PC-9 (cell line): ENCODE measurements at regions not wholly inside any gene's neighbourhood (a gene's known extent, or its start where the extent isn't known, plus 50 kb on each side); places are given as distances from the start of the nearest gene placed in this dataset.

Experiments used
- BruUV-seq: library from RNA; stranded (reverse); fragments of 400-500 nt; replicated peaks from 2 replicates; lab custom pipeline; 2021; lab: Mats Ljungman, UMichigan
- CTCF ChIA-PET: fragments of 300-600 bp; sonication (Branson Sonifier 250); formaldehyde crosslinking; loops from one replicate; lab custom pipeline; 2022; ENCODE audit warnings: antibody characterized with exemption; lab: Charles Lee
- POLR2A ChIA-PET: fragments of 300-600 bp; sonication (Branson Sonifier 250); formaldehyde crosslinking; loops from one replicate; lab custom pipeline; 2022; ENCODE audit warnings: antibody characterized with exemption; ENCODE audit not compliant: unreplicated experiment; lab: Charles Lee
- DNase-seq, 2 experiments: peaks; one replicate each; pipeline versions ENCODE4 v3.0.0 to v3.0.0-alpha.2; 2015 to 2022; ENCODE audit warnings: mixed read lengths in 1 of 2
- H2AFZ ChIP-seq: fragments of 200-600 bp; sonication (generic); 2 replicates; pipeline ENCODE4 v1.8.1; 2017; ENCODE audit warnings: antibody characterized with exemption
- H3F3A ChIP-seq: fragments of 200-600 bp; sonication (generic); 2 replicates; pipeline ENCODE4 v1.8.1; 2017; ENCODE audit warnings: antibody characterized with exemption, mild to moderate bottlenecking, low read depth; ENCODE audit not compliant: insufficient read depth
- H3K27ac ChIP-seq: fragments of 200-600 bp; sonication (generic); 2 replicates; pipeline ENCODE4 v1.6.1; 2016; ENCODE audit warnings: mixed run types
- H3K27me3 ChIP-seq: fragments of 200-600 bp; sonication (generic); 2 replicates; pipeline ENCODE4 v1.6.1; 2016; ENCODE audit warnings: low read depth, mixed run types; ENCODE audit not compliant: insufficient read depth
- H3K36me3 ChIP-seq: fragments of 200-600 bp; sonication (generic); 2 replicates; pipeline ENCODE4 v1.6.1; 2016; ENCODE audit warnings: low read depth, mixed run types
- H3K4me1 ChIP-seq: fragments of 200-600 bp; sonication (generic); replicated peaks from 2 replicates; pipeline ENCODE4 v1.6.1; 2016; ENCODE audit warnings: mixed run types; ENCODE audit not compliant: insufficient read depth
- H3K4me2 ChIP-seq: fragments of 200-600 bp; sonication (generic); 2 replicates; pipeline ENCODE4 v1.6.1; 2017; ENCODE audit warnings: mixed run types
- H3K4me3 ChIP-seq: fragments of 200-600 bp; sonication (generic); 2 replicates; pipeline ENCODE4 v1.6.1; 2016; ENCODE audit warnings: mixed run types
- H3K79me2 ChIP-seq: fragments of 200-600 bp; sonication (generic); 2 replicates; pipeline ENCODE4 v1.6.1; 2017; ENCODE audit warnings: low read depth, mixed run types
- H3K9me2 ChIP-seq: fragments of 200-600 bp; sonication (generic); 2 replicates; pipeline ENCODE4 v1.8.1; 2017; ENCODE audit warnings: mild to moderate bottlenecking; ENCODE audit not compliant: insufficient read depth
- H3K9me3 ChIP-seq: fragments of 200-600 bp; sonication (generic); 2 replicates; pipeline ENCODE4 v1.8.1; 2016; ENCODE audit warnings: low read depth; ENCODE audit not compliant: insufficient read depth
- H4K20me1 ChIP-seq: fragments of 200-600 bp; sonication (generic); 2 replicates; pipeline ENCODE4 v1.8.1; 2017; ENCODE audit not compliant: insufficient read depth
- CTCF ChIP-seq: fragments of 200-600 bp; sonication (generic); conservative IDR thresholded peaks from 2 replicates; pipeline ENCODE4 v1.6.1; 2017; ENCODE audit warnings: mixed run types, antibody characterized with exemption, mild to moderate bottlenecking, moderate library complexity
- EZH2 ChIP-seq: fragments of 200-600 bp; sonication (generic); IDR thresholded peaks from 2 replicates; pipeline ENCODE4 v1.8.0; 2017; ENCODE audit warnings: antibody characterized with exemption, low read depth
- intact Hi-C: fragments of 100-400 bp; cut with micrococcal nuclease; formaldehyde crosslinking; loops from one replicate; pipeline ENCODE4 v1.10.0; 2022; ENCODE audit not compliant: unreplicated experiment

DNA sequence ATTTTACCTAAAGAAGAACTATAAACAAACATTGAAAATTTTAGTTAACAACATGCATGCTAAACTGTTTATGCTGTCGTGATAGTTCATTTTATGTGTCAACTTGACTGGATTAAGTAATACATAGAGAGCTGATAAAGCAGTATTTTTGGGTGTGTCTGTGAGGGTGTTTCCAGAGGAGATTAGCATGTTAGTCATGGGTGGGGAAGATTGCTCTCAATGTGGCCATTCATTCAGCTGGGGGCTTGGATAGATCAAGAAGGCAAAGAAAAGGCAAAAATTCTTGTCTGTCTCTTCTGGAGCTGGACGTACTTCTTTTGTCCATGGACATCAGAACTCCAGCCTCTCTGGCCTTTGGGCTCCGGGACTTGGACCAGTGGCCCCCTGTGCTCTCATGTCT lies 172.9 kb upstream of the SEMA3E start:
- Histone ChIP-seq H3K27ac (no peak overlapping the region), H3K4me2 (no peak overlapping the region), H3K36me3 (no peaks in the 10 kb centered on the region), H4K20me1 (no peaks in the 10 kb centered on the region), H3K27me3 (no peaks in the 10 kb centered on the region), H3F3A (no peaks in the 10 kb centered on the region), H3K9me2 (no peaks in the 10 kb centered on the region; the same call in 1 of the 2 replicates), H2AFZ (no peak overlapping the region), H3K4me1 (no peaks in the 10 kb centered on the region), H3K4me3 (no peak overlapping the region), H3K79me2 (no peaks in the 10 kb centered on the region), H3K9me3 (no peaks in the 10 kb centered on the region)
- no peak for DNase-seq
- no TSS peak for BruUV-seq
- ChIA-PET POLR2A (no interaction called here), CTCF (interaction anchor here (1.0 kb wide), 1 partner anchor 33 kb away, joined by 6 read pairs; no protein-coding TSS in a partner anchor)
- TF ChIP-seq CTCF, result no peak
- TF ChIP-seq EZH2, result no peak
- intact Hi-C loops, result no loop called here

- H3F3A ChIP-seq, result no peaks in the 10 kb centered on the region
- no peak for DNase-seq
- ChIA-PET CTCF (no interaction called here), POLR2A (no interaction called here)
- H3K4me1 ChIP-seq, result no peaks in the 10 kb centered on the region
- no peaks in the 10 kb centered on the region; the same call in none of the 2 replicates for H3K9me2 ChIP-seq
- no peaks in the 10 kb centered on the region for H4K20me1 ChIP-seq
- H3K4me3 ChIP-seq, result no peak overlapping the region
- no peak for TF ChIP-seq CTCF
- TF ChIP-seq EZH2, result no peak
- H3K36me3 ChIP-seq, result no peaks in the 10 kb centered on the region
- H3K27me3 ChIP-seq, result no peaks in the 10 kb centered on the region
- BruUV-seq, result no TSS peak
- intact Hi-C loops, result no loop called here
- no peaks in the 10 kb centered on the region for H3K9me3 ChIP-seq
- H3K79me2 ChIP-seq, result no peaks in the 10 kb centered on the region
- no peak overlapping the region for H2AFZ ChIP-seq
- no peak overlapping the region for H3K27ac ChIP-seq
- no peak overlapping the region for H3K4me2 ChIP-seq
Measured at GRCh38 chr7:83820641-83821040, 171.7 kb upstream of the SEMA3E start.

DNA sequence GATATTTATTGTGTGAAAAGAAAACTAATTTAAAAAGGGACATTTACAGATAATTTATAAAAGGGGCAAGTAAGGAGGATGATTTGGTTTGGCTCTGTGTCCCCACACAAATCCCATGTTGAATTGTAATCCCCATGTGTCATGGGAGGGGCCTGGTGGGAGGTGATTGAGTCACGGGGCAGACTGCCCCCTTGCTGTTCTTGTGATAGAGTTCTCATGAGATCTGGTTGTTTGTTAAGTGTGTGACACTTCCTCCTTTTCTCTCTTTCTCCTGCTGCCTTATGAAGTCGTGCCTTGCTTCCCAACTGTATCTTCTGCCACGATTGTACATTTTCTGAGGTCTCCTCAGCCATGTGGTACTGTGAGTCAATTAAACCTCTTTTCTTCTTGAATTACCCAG lies 171.0 kb upstream of the SEMA3E start:
- no peaks in the 10 kb centered on the region for H3F3A ChIP-seq
- no peaks in the 10 kb centered on the region for H3K36me3 ChIP-seq
- no TSS peak for BruUV-seq
- intact Hi-C loops, result no loop called here
- no peaks in the 10 kb centered on the region for H3K79me2 ChIP-seq
- no peak for TF ChIP-seq CTCF
- TF ChIP-seq EZH2, result no peak
- H3K9me3 ChIP-seq, result no peaks in the 10 kb centered on the region
- H2AFZ ChIP-seq, result no peak overlapping the region
- no peak overlapping the region for H3K4me2 ChIP-seq
- POLR2A ChIA-PET, result no interaction called here
- no peaks in the 10 kb centered on the region for H3K4me1 ChIP-seq
- H3K27ac ChIP-seq, result no peak overlapping the region
- CTCF ChIA-PET, result no interaction called here
- H3K4me3 ChIP-seq, result no peak overlapping the region
- DNase-seq, result no peak
- H3K27me3 ChIP-seq, result no peaks in the 10 kb centered on the region
- H4K20me1 ChIP-seq, result no peaks in the 10 kb centered on the region
- no peaks in the 10 kb centered on the region; the same call in none of the 2 replicates for H3K9me2 ChIP-seq
